IgD-negative memory B cell (primary cell): ENCODE measurements at regions not wholly inside any gene's neighbourhood (a gene's known extent, or its start where the extent isn't known, plus 50 kb on each side); places are given as distances from the start of the nearest gene placed in this dataset.

Experiments
- H3K27ac Mint-ChIP-seq, 3 donors: one replicate each; pipeline ENCODE4 v1.8.0; 2020 to 2022; ENCODE audit warnings: mild to moderate bottlenecking in 3 of 3, mixed read lengths in 3 of 3, moderate library complexity in 1 of 3
- H3K27me3 Mint-ChIP-seq: one replicate; pipeline ENCODE4 v1.8.0; 2021; ENCODE audit warnings: mixed read lengths
- H3K36me3 Mint-ChIP-seq: one replicate; pipeline ENCODE4 v1.8.0; 2020; ENCODE audit warnings: mild to moderate bottlenecking, mixed read lengths
- H3K4me1 Mint-ChIP-seq, 3 donors: one replicate each; pipeline ENCODE4 v1.8.0; 2020 to 2022; ENCODE audit warnings: mixed read lengths in 3 of 3, mild to moderate bottlenecking in 1 of 3
- H3K4me3 Mint-ChIP-seq, 4 donors: one replicate each; pipeline ENCODE4 v1.8.0; 2020 to 2022; ENCODE audit warnings: mild to moderate bottlenecking in 4 of 4, mixed read lengths in 4 of 4, moderate library complexity in 3 of 4
- H3K9me3 Mint-ChIP-seq, 3 donors: one replicate each; pipeline ENCODE4 v1.8.0; 2020 to 2021; ENCODE audit warnings: mixed read lengths in 3 of 3, mild to moderate bottlenecking in 1 of 3

DNA sequence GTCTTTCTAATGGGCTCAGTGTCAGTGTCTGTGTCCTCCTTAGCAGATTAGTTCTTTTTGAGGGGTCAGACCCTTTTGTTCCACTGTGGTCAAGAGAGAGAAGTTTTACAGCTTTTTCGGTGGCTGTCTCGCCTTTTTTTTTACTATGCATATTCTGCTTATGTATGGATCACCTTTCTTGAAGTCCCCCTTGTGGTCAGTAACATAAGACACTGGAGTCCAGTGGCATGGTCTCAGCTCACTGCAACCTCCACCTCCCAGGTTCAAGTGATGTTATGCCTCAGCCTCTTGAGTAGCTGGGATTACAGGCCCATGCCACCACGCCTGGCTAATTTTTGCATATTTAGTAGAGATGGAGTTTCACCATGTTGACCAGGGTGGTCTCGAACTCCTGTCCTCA is 54.0 kb upstream of the PGRMC2 start:
- Mint-ChIP-seq H3K9me3 (no peaks in the 10 kb centered on the region), H3K4me3 (peak overlapping the region in 1 of 4 donors; percentile 30), H3K36me3 (peaks cover 9% of the 10 kb centered on the region), H3K4me1 (no peaks in the 10 kb centered on the region), H3K27me3 (no peaks in the 10 kb centered on the region), H3K27ac (no peak overlapping the region)

DNA sequence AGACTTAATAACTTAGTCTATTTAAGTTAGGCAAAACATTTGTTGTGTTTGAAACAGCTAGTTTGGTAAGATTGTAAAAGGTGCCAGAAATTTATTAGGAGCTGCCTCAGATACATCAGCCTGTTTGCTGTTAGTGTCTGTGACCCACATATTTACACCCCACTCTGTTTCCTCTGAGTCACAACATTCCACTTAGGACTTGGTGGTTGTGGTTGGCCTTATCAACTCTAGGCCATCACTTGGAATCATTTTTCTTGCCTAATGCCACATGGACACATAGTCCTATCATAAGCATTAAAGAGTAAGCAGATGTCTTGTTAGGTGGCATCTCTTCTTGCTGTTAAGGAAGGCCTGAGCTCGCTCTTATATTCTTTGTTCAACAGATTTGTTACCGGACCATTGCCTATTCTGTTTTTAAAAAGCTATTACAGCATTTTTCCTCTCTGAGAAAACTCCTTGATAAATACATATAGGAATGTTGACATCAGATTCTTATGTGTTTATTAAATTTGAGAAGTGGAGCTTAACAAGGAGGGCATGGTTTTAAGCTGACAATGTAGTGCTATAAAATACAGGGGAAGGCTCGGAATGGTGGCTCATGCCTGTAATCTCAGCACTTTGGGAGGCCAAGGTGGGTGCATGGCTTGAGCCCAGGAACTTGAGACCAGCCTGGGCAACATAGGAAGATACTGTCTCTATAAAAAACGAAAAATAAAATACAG is 51.2 kb upstream of the PGRMC2 start:
- Mint-ChIP-seq H3K9me3 (no peaks in the 10 kb centered on the region), H3K4me3 (no peak overlapping the region), H3K27ac (no peak overlapping the region), H3K4me1 (no peaks in the 10 kb centered on the region), H3K27me3 (no peaks in the 10 kb centered on the region), H3K36me3 (peaks cover 10% of the 10 kb centered on the region)

DNA sequence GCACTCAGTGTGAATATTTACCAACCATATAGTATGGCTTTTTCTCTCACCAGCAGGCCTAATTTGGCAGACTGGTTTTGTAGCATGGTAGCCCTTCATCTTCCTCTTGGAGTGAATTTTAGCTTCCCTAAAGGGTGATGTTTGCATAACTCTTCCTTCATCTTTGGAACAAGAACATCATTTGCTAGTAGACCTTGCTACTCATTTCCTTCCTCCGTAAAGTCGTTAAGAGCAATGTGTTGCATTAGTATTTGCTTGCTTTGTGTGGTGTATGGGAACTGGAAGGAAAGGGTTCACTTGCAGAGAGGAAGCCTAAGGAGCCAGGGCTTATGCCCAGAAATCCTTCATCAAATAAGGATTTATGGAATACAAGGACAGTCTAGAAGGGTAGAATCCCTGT is 50.2 kb upstream of the PGRMC2 start:
- Mint-ChIP-seq H3K9me3 (no peaks in the 10 kb centered on the region), H3K27ac (no peak overlapping the region), H3K4me3 (no peak overlapping the region), H3K36me3 (peaks cover 9% of the 10 kb centered on the region), H3K27me3 (no peaks in the 10 kb centered on the region), H3K4me1 (no peaks in the 10 kb centered on the region)
